KOPT-K1 (cell line): ENCODE measurements at regions not wholly inside any gene's neighbourhood (a gene's known extent, or its start where the extent isn't known, plus 50 kb on each side); places are given as distances from the start of the nearest gene placed in this dataset.
"Not testable (repeated sequence)": the region's sequence is repeated elsewhere in the genome, so short reads cannot be mapped to it uniquely, and the experiment has no call there.

Experiments
- H3K27ac ChIP-seq: fragments of 200-600 bp; sonication (generic); 2 replicates; pipeline ENCODE4 v1.5.1; 2016; ENCODE audit warnings: antibody characterized with exemption, mild to moderate bottlenecking, low read depth, low read length; ENCODE audit not compliant: poor library complexity, severe bottlenecking
- H3K36me3 ChIP-seq: fragments of 200-600 bp; sonication (generic); 2 replicates; pipeline ENCODE4 v1.5.1; 2017; ENCODE audit warnings: antibody characterized with exemption, mild to moderate bottlenecking, low read length, moderate library complexity; ENCODE audit not compliant: insufficient read depth
- H3K9me3 ChIP-seq: fragments of 200-600 bp; sonication (generic); 2 replicates; pipeline ENCODE4 v1.5.1; 2017; ENCODE audit warnings: antibody characterized with exemption, low read length, mild to moderate bottlenecking; ENCODE audit not compliant: insufficient read depth, poor library complexity, severe bottlenecking

GRCh38 chr2:192978395-192978794 lies 783.7 kb upstream of the TMEFF2 start:
- Histone ChIP-seq H3K9me3 (no peaks in the 10 kb centered on the region), H3K36me3 (no peaks in the 10 kb centered on the region), H3K27ac (no peak overlapping the region)

DNA sequence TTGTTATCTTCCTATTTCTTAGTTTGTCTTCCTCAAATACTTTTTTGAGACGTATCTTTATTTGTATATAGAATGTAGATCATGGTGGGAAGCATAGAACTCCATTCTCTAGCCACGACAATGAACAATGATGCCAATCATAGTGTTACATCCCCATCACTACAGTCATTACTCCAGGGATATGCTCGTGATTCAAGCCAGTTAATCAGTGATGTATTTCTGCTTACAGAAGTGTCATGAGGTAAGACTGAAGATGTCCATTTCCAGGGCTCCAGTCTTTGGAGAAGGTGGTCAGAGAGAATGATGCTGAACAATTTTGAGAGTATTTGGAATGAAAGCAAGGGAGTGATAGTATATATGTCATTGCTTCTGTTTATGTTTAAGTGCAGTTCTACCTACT lies 777.2 kb upstream of the TMEFF2 start:
- Histone ChIP-seq H3K9me3 (no peaks in the 10 kb centered on the region), H3K27ac (no peak overlapping the region), H3K36me3 (no peaks in the 10 kb centered on the region)

- Histone ChIP-seq H3K9me3 (no peaks in the 10 kb centered on the region), H3K36me3 (no peaks in the 10 kb centered on the region), H3K27ac (no peak overlapping the region)
Observed at GRCh38 chr2:192969055-192969454, 774.3 kb upstream of the TMEFF2 start.

DNA sequence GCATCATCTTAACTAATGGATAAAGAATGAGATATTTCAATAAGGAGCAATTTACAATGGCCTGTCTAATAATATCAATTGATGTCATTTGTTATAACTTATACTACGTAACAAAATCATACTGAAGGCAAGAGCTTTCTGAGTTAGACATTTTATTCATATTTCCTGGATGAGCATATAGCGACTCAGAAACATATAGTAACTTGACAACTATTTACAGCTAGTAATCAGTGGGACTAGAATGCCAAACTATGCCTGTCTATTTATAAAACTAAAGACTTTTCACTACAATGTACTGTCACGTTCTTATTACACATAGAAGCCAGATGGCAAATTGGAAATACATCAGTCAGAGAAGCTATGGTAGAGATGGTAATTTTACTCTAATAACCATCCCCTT lies 766.2 kb upstream of the TMEFF2 start:
- H3K27ac ChIP-seq: no peak overlapping the region
- H3K36me3 ChIP-seq: no peaks in the 10 kb centered on the region
- no peaks in the 10 kb centered on the region for H3K9me3 ChIP-seq

- not testable (repeated sequence) for H3K9me3 ChIP-seq, H3K27ac ChIP-seq, H3K36me3 ChIP-seq
Observed at GRCh38 chr2:192958615-192959014, 763.9 kb upstream of the TMEFF2 start.

- no peak overlapping the region for H3K27ac ChIP-seq
- no peaks in the 10 kb centered on the region for H3K9me3 ChIP-seq
- no peaks in the 10 kb centered on the region for H3K36me3 ChIP-seq
Observed at GRCh38 chr2:192957425-192957824, 762.7 kb upstream of the TMEFF2 start.

- Histone ChIP-seq H3K9me3 (no peaks in the 10 kb centered on the region), H3K36me3 (no peaks in the 10 kb centered on the region), H3K27ac (no peak overlapping the region)
Observed at GRCh38 chr2:192953116-192953515, 758.4 kb upstream of the TMEFF2 start.

DNA sequence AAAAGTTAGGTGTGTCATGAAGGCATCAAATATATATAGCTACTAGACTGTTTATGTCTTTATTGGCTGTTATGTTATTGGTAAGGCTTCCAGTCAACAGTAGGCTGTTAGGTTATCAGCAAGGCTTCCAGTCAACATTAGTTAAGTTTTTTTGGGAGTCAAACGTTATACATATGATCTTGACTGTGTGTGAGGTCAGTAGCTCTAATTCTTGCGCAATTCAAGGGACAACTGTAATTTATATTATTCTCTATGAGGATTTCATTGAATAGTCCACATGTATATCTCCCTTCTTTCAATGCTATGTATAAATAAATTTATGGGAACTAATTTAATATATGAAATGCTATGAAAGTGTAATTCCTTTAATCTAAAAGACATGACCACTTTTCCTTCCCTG lies 757.5 kb upstream of the TMEFF2 start:
- Histone ChIP-seq H3K27ac (no peak overlapping the region), H3K9me3 (no peaks in the 10 kb centered on the region), H3K36me3 (no peaks in the 10 kb centered on the region)

- H3K36me3 ChIP-seq: no peaks in the 10 kb centered on the region
- no peak overlapping the region for H3K27ac ChIP-seq
Observed at GRCh38 chr2:192948316-192948715, 753.6 kb upstream of the TMEFF2 start.

DNA sequence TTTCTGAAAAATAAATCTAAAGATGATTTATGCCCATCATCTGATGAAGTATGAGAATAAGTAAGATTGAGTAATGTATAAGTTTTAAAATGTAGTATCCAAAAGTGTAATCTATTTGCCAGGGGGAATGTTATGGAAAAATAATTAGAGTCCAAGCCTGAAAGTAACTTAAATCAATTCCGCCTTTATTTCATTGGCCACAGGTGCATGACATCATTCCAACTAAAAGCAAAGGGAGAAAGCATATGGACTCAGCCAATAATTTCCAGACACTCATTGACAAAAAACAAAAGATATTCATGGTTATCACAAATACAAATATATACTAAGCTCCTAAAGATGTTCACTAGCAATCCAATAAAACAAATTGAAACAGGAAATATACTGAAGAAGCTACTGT lies 752.6 kb upstream of the TMEFF2 start:
- Histone ChIP-seq H3K36me3 (no peaks in the 10 kb centered on the region), H3K27ac (no peak overlapping the region), H3K9me3 (no peaks in the 10 kb centered on the region)

More at GRCh38 chr2:192948316-192948715, 753.6 kb upstream of the TMEFF2 start:
- no peaks in the 10 kb centered on the region for H3K9me3 ChIP-seq

DNA sequence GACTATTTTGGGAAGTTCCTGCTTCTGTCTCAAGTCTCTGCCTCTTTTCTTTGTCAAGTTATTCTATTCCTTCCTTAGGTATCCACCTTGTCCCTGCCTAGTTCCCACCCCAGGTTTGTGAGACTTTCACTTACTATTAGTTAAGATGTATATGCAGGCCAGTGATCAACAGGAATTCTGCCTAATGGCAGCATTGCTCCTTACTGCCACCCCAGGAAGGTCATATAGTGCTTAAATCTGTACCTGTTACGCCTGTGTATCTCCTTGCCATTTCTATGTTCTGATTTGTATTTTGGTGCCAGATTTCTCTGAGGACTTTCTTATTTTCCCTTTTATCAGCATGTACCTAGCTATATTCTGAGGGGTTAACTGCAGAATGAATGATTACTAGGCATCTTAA lies 746.0 kb upstream of the TMEFF2 start:
- Histone ChIP-seq H3K27ac (no peak overlapping the region), H3K36me3 (no peaks in the 10 kb centered on the region), H3K9me3 (no peaks in the 10 kb centered on the region)

DNA sequence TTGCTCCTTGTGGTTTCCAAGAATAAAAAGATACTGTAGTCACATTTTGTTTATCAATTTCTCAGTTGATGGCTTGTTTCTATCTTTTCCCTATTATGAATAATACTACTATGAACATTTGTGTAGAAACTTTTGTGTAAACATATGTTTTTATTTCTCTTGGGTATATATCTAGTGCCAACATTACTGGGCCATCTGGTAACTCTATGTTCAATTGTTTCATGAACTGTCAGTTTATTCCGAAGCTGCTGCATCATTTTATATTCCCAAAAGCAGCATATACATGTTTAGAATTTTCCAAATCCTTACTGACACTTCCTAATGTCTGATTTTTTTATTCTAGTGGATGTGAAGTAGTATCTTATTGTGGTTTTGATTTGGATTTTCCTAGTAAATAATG lies 737.6 kb upstream of the TMEFF2 start:
- Histone ChIP-seq H3K27ac (no peak overlapping the region), H3K9me3 (no peaks in the 10 kb centered on the region), H3K36me3 (no peaks in the 10 kb centered on the region)

GRCh38 chr2:192921631-192922030 lies 726.9 kb upstream of the TMEFF2 start:
- H3K9me3 ChIP-seq, H3K36me3 ChIP-seq, H3K27ac ChIP-seq: not testable (repeated sequence)

DNA sequence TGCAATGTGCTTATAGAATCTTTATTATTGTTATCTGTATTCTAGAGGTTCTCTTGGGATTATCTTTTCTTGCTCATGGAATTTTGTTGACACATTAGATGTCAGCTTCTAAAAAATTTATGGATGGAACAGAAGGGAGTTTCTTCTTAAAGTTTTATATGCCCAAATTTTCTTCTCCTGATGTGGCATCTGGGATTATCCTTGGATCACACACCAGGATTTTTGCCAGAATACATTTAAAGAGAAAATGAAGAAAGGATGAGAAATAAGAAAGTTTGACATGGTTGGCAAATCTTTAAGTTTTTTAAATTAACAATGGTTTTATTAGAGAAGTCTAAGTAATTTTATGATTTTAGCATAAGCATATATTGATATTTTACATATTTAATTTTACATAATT lies 706.7 kb upstream of the TMEFF2 start:
- Histone ChIP-seq H3K36me3 (no peaks in the 10 kb centered on the region), H3K27ac (no peak overlapping the region), H3K9me3 (no peaks in the 10 kb centered on the region)

DNA sequence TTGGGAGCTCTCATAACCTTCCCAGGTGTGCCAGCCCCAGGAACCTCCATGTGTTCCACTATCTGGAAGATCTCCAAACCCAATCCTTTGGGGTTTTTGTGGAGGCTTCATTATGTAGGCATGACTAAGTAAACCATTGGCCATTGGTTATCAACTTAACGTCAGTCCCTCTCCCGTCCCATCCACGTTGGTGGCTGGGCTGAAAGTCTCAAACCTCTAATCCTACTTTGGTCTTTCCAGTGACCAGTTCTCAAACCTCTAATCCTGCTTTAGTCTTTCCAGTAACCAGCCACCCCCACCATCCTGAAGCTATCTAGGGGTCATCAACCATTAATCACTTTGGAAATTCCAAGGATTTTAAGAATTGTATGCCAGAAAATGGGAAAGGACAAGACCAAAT lies 704.7 kb upstream of the TMEFF2 start:
- Histone ChIP-seq H3K9me3 (no peaks in the 10 kb centered on the region), H3K27ac (no peak overlapping the region), H3K36me3 (no peaks in the 10 kb centered on the region)

DNA sequence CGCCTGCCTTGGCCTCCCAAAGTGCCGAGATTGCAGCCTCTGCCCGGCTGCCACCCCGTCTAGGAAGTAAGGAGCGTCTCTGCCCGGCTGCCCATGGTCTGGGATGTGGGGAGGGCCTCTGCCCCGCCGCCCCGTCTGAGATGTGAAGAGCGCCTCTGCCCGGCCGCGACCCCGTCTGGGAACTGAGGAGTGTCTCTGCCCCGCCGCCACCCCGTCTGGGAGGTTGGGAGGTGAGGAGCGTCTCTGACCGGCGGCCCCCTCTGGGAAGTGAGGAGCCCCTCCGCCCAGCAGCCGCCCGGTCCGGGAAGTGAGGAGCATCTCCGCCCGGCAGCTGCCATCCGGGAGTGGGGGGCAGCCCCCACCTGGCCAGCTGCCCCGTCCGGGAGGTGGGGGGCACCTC lies 699.2 kb upstream of the TMEFF2 start:
- not testable (repeated sequence) for H3K36me3 ChIP-seq, H3K27ac ChIP-seq, H3K9me3 ChIP-seq

DNA sequence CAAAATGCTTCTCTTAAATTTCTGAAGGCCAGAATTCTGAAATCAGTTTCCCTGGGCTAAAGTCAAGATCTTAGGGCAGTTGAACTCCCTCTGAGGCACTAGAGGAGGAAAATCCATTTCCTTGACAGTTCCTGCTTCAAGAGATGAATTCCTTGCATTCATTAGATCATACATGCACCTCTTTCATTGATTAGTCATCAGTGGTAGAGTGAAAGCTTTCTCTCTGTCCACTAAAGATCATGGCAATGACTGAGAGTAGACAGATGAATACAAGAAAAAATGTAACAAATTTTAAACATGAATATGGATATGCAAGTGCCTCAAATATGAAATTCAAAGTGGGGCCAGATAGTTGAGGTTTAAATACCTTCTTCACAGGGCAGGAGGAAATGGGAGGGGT lies 693.4 kb upstream of the TMEFF2 start:
- H3K9me3 ChIP-seq: no peaks in the 10 kb centered on the region
- no peak overlapping the region for H3K27ac ChIP-seq
- no peaks in the 10 kb centered on the region for H3K36me3 ChIP-seq
